ENCODE measurements at regions not wholly inside any gene's neighbourhood (a gene's known extent, or its start where the extent isn't known, plus 50 kb on each side); places are given as distances from the start of the nearest gene placed in this dataset.
"Not testable (repeated sequence)": the region's sequence is repeated elsewhere in the genome, so short reads cannot be mapped to it uniquely, and the experiment has no call there.

- Histone ChIP-seq H3K4me3 (no peak overlapping the region), H3K4me1 (no peaks in the 10 kb centered on the region), H3K9me3 (no peaks in the 10 kb centered on the region), H3K36me3 (no peaks in the 10 kb centered on the region), H3K27ac (no peak overlapping the region), H3K27me3 (no peaks in the 10 kb centered on the region)
- WGBS = no CpG with 5 or more reads among the region's 4 CpGs
- TF ChIP-seq POLR2AphosphoS5 (IDR thresholded peaks at IDR 0.05) = no peak
- TF ChIP-seq POLR2A (IDR thresholded peaks at IDR 0.05) = no peak
- TF ChIP-seq EP300 (IDR thresholded peaks at IDR 0.05) = no peak
- no peak for TF ChIP-seq CTCF (IDR thresholded peaks at IDR 0.05)
- no peak for DNase-seq (ENCODE audit: low spot score in 2 of 2)
Measured at GRCh38 chrY:18993480-18993879, 219.9 kb upstream of the HSFY2 start.

- H3K4me1 ChIP-seq; H3K27me3 ChIP-seq; H3K9me3 ChIP-seq; H3K36me3 ChIP-seq; H3K27ac ChIP-seq; DNase-seq (ENCODE audit: low spot score in 2 of 2): not testable (repeated sequence)
- H3K4me3 ChIP-seq = peak overlapping the region; percentile 39
- no CpG with 5 or more reads among the region's 52 CpGs for WGBS
Measured at GRCh38 chrY:18992684-18993083, 219.1 kb upstream of the HSFY2 start.

- TF ChIP-seq CTCF (IDR thresholded peaks at IDR 0.05) (no peak), EP300 (IDR thresholded peaks at IDR 0.05) (no peak), POLR2A (IDR thresholded peaks at IDR 0.05) (no peak), POLR2AphosphoS5 (IDR thresholded peaks at IDR 0.05) (no peak)
- no peak for DNase-seq (ENCODE audit: low spot score in 2 of 2)
Measured at GRCh38 chrY:18989356-18989755, 215.8 kb upstream of the HSFY2 start.

GRCh38 chrY:18966001-18966400, 192.5 kb upstream of the HSFY2 start:
- Histone ChIP-seq H3K4me3 (no peak overlapping the region), H3K4me1 (no peaks in the 10 kb centered on the region), H3K27ac (no peak overlapping the region), H3K36me3 (no peaks in the 10 kb centered on the region), H3K9me3 (no peaks in the 10 kb centered on the region), H3K27me3 (no peaks in the 10 kb centered on the region)
- WGBS = no CpG with 5 or more reads among the region's 1 CpG
- TF ChIP-seq POLR2A (IDR thresholded peaks at IDR 0.05) (no peak), CTCF (IDR thresholded peaks at IDR 0.05) (no peak), POLR2AphosphoS5 (IDR thresholded peaks at IDR 0.05) (no peak), EP300 (IDR thresholded peaks at IDR 0.05) (no peak)
- no peak for DNase-seq (ENCODE audit: low spot score in 2 of 2)

More at GRCh38 chrY:18989356-18989755, 215.8 kb upstream of the HSFY2 start:
- no peak overlapping the region for H3K27ac ChIP-seq
- no CpG with 5 or more reads among the region's 2 CpGs for WGBS
- no peaks in the 10 kb centered on the region for H3K9me3 ChIP-seq
- H3K4me1 ChIP-seq = no peaks in the 10 kb centered on the region
- no peaks in the 10 kb centered on the region for H3K27me3 ChIP-seq
- H3K36me3 ChIP-seq = no peaks in the 10 kb centered on the region
- H3K4me3 ChIP-seq = no peak overlapping the region

- no peaks in the 10 kb centered on the region for H3K4me1 ChIP-seq
Measured at GRCh38 chrY:18958846-18959245, 185.3 kb upstream of the HSFY2 start.

More at GRCh38 chrY:18958846-18959245, 185.3 kb upstream of the HSFY2 start:
- H3K27me3 ChIP-seq = no peaks in the 10 kb centered on the region
- WGBS = no CpG with 5 or more reads among the region's 4 CpGs
- no peak overlapping the region for H3K4me3 ChIP-seq
- no peak overlapping the region for H3K27ac ChIP-seq
- DNase-seq (ENCODE audit: low spot score in 2 of 2) = no peak
- TF ChIP-seq POLR2AphosphoS5 (IDR thresholded peaks at IDR 0.05) = no peak
- TF ChIP-seq EP300 (IDR thresholded peaks at IDR 0.05) = no peak
- TF ChIP-seq CTCF (IDR thresholded peaks at IDR 0.05) = no peak
- TF ChIP-seq POLR2A (IDR thresholded peaks at IDR 0.05) = no peak
- H3K36me3 ChIP-seq = no peaks in the 10 kb centered on the region
- no peaks in the 10 kb centered on the region for H3K9me3 ChIP-seq
